Astrocyte (in vitro differentiated cells and primary cell): ENCODE measurements at regions not wholly inside any gene's neighbourhood (a gene's known extent, or its start where the extent isn't known, plus 50 kb on each side); places are given as distances from the start of the nearest gene placed in this dataset.

Source experiments
- DNase-seq: peaks from one replicate; pipeline ENCODE4 v3.0.0-alpha.2; 2010; ENCODE audit warnings: low read depth
- FAIRE-seq: peaks from 2 replicates; lab custom pipeline; 2011; peaks lifted over from hg19 to GRCh38; lab: Jason Lieb, UNC
- H2AFZ ChIP-seq: 2 replicates; pipeline ENCODE4 v1.6.0; 2012; ENCODE audit warnings: low read depth, low read length, inconsistent platforms
- H3K27ac ChIP-seq: 2 replicates; pipeline ENCODE4 v1.5.1; 2011; ENCODE audit warnings: low read depth, low read length, inconsistent platforms
- H3K27me3 ChIP-seq: 2 replicates; pipeline ENCODE4 v1.6.0; 2011; ENCODE audit warnings: low read length, inconsistent platforms; ENCODE audit not compliant: insufficient read depth
- H3K36me3 ChIP-seq: 2 replicates; pipeline ENCODE4 v1.5.1; 2011; ENCODE audit warnings: low read length, inconsistent platforms; ENCODE audit not compliant: insufficient read depth
- H3K4me1 ChIP-seq: 2 replicates; pipeline ENCODE4 v1.5.1; 2011; ENCODE audit warnings: low read length, inconsistent platforms; ENCODE audit not compliant: insufficient read depth
- H3K4me2 ChIP-seq: 2 replicates; pipeline ENCODE4 v1.6.0; 2012; ENCODE audit warnings: low read length, inconsistent platforms
- H3K4me3 ChIP-seq: 2 replicates; pipeline ENCODE4 v1.5.1; 2011; ENCODE audit warnings: low read depth, mild to moderate bottlenecking, low read length, inconsistent platforms; ENCODE audit not compliant: insufficient read depth
- H3K79me2 ChIP-seq: 2 replicates; pipeline ENCODE4 v1.6.0; 2012; ENCODE audit warnings: mild to moderate bottlenecking, low read length, inconsistent platforms; ENCODE audit not compliant: insufficient read depth
- H3K9ac ChIP-seq: 2 replicates; pipeline ENCODE4 v1.6.0; 2012; ENCODE audit warnings: mild to moderate bottlenecking, low read length, inconsistent platforms
- H3K9me3 ChIP-seq: 2 replicates; pipeline ENCODE4 v1.5.1; 2012; ENCODE audit warnings: low read depth, mild to moderate bottlenecking, low read length, inconsistent platforms; ENCODE audit not compliant: insufficient read depth
- H4K20me1 ChIP-seq: 2 replicates; pipeline ENCODE4 v1.6.0; 2012; ENCODE audit warnings: low read length, inconsistent platforms; ENCODE audit not compliant: insufficient read depth
- H3K27ac Mint-ChIP-seq: one replicate; pipeline ENCODE4 v1.8.0; 2021; ENCODE audit warnings: mild to moderate bottlenecking, mixed read lengths; ENCODE audit not compliant: unreplicated experiment
- H3K27me3 Mint-ChIP-seq: one replicate; pipeline ENCODE4 v1.8.0; 2021; ENCODE audit warnings: low read depth, mixed read lengths; ENCODE audit not compliant: unreplicated experiment
- H3K36me3 Mint-ChIP-seq: one replicate; pipeline ENCODE4 v1.8.0; 2021; ENCODE audit warnings: low read depth, mixed read lengths; ENCODE audit not compliant: unreplicated experiment
- H3K4me1 Mint-ChIP-seq: one replicate; pipeline ENCODE4 v1.8.0; 2021; ENCODE audit warnings: low read depth, mixed read lengths; ENCODE audit not compliant: unreplicated experiment
- H3K4me3 Mint-ChIP-seq: one replicate; pipeline ENCODE4 v1.8.0; 2021; ENCODE audit warnings: mild to moderate bottlenecking, moderate library complexity, mixed read lengths; ENCODE audit not compliant: unreplicated experiment
- H3K9me3 Mint-ChIP-seq: one replicate; pipeline ENCODE4 v1.8.0; 2021; ENCODE audit warnings: mild to moderate bottlenecking, mixed read lengths; ENCODE audit not compliant: unreplicated experiment
- EZH2 ChIP-seq: IDR thresholded peaks from 2 replicates; pipeline ENCODE4 v1.6.1; 2012; ENCODE audit warnings: mild to moderate bottlenecking, low read length, inconsistent platforms; ENCODE audit not compliant: insufficient read depth
- TF ChIP-seq, protein P1 (sequence below): IDR thresholded peaks from 2 replicates; pipeline ENCODE4 v1.5.1; 2011; ENCODE audit warnings: low read depth, mild to moderate bottlenecking, inconsistent platforms, low read length, moderate library complexity; ENCODE audit not compliant: insufficient read depth

DNA sequence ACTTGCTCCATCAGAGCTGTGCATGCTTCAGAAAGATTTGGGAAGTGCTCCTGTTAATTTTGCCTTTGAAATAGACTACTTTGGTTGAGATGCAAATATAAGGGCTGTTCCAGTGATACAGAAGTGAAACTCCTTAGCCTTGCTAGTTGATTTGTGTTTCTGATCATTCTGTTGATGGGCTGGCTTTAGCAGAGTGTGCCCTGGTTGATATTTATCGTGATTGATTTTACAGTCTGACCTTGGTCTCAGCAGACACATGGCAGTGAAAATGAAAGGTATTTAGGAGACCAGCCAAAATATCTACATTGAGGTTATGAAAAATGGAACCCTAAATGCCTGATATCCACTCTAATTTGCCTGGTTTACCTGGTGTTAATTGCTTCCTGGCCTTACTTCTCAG is 122.1 kb upstream of the CEP162 start:
- no peaks in the 10 kb centered on the region for H3K36me3 Mint-ChIP-seq
- H3K9ac ChIP-seq = no peak overlapping the region
- H3K4me3 ChIP-seq = no peak overlapping the region
- peaks cover 4% of the 10 kb centered on the region for H3K27me3 Mint-ChIP-seq
- H3K79me2 ChIP-seq = no peaks in the 10 kb centered on the region
- no peaks in the 10 kb centered on the region for H3K4me1 Mint-ChIP-seq
- no peak overlapping the region for H3K4me3 Mint-ChIP-seq
- no peak for FAIRE-seq
- H3K27ac Mint-ChIP-seq = no peak overlapping the region
- no peak overlapping the region for H2AFZ ChIP-seq
- TF ChIP-seq EZH2 = no peak
- TF ChIP-seq, protein P1, sequence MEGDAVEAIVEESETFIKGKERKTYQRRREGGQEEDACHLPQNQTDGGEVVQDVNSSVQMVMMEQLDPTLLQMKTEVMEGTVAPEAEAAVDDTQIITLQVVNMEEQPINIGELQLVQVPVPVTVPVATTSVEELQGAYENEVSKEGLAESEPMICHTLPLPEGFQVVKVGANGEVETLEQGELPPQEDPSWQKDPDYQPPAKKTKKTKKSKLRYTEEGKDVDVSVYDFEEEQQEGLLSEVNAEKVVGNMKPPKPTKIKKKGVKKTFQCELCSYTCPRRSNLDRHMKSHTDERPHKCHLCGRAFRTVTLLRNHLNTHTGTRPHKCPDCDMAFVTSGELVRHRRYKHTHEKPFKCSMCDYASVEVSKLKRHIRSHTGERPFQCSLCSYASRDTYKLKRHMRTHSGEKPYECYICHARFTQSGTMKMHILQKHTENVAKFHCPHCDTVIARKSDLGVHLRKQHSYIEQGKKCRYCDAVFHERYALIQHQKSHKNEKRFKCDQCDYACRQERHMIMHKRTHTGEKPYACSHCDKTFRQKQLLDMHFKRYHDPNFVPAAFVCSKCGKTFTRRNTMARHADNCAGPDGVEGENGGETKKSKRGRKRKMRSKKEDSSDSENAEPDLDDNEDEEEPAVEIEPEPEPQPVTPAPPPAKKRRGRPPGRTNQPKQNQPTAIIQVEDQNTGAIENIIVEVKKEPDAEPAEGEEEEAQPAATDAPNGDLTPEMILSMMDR = no peak
- no peaks in the 10 kb centered on the region for H3K9me3 Mint-ChIP-seq
- no peaks in the 10 kb centered on the region for H3K27me3 ChIP-seq
- no peaks in the 10 kb centered on the region for H3K9me3 ChIP-seq
- no peaks in the 10 kb centered on the region for H4K20me1 ChIP-seq
- H3K4me2 ChIP-seq = no peak overlapping the region
- no peaks in the 10 kb centered on the region for H3K36me3 ChIP-seq
- DNase-seq = no peak
- no peaks in the 10 kb centered on the region for H3K4me1 ChIP-seq
- no peak overlapping the region for H3K27ac ChIP-seq

DNA sequence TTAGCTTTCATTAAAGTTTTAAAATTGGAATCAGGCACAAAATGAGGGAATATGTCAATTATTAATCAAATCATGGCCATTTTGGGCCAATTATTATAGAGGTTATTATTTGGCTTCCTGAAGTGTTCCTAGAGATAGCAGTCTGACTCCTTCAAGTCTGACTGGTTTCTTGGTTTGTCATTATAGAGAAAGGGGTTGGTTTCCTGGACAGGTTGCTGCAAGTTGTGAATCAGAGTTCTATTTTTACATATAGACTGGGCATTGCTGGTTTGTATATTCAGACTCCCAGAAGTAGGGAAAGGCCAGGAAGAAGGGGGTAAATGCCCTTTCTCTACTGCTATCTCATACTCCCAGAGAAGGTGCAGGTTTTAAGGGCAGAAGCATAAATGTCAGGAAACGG is 121.4 kb upstream of the CEP162 start:
- no peaks in the 10 kb centered on the region for H3K4me1 Mint-ChIP-seq
- Histone ChIP-seq H3K4me2 (no peak overlapping the region), H3K36me3 (no peaks in the 10 kb centered on the region), H3K9ac (no peak overlapping the region), H3K27me3 (no peaks in the 10 kb centered on the region), H2AFZ (no peak overlapping the region), H3K79me2 (no peaks in the 10 kb centered on the region), H3K27ac (no peak overlapping the region), H3K4me1 (no peaks in the 10 kb centered on the region), H4K20me1 (no peaks in the 10 kb centered on the region), H3K4me3 (no peak overlapping the region), H3K9me3 (no peaks in the 10 kb centered on the region)
- peaks cover 2% of the 10 kb centered on the region for H3K9me3 Mint-ChIP-seq
- no peak for FAIRE-seq
- H3K4me3 Mint-ChIP-seq = no peak overlapping the region
- peaks cover 4% of the 10 kb centered on the region for H3K27me3 Mint-ChIP-seq
- no peaks in the 10 kb centered on the region for H3K36me3 Mint-ChIP-seq
- DNase-seq = no peak
- TF ChIP-seq, protein P1 = no peak
- TF ChIP-seq EZH2 = no peak
- no peak overlapping the region for H3K27ac Mint-ChIP-seq

DNA sequence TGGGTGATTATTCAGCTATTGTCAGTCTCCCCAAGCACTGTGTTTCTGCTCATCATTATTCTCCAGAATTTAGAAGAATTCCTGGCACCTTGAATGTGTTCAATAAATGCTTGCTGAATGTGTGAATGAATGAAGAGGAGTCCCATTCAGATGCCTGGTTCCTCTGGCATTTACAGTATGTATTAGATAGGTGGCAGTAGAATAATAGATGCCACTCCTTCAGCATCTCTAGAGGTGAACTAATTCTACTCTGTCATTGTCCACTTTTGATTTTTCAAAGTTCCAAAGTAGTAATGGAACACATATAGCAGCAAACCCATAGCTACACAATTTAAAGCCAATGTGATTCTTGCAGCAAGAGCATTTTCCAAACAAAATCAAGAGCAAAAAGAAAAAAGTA is 118.9 kb upstream of the CEP162 start:
- H3K4me2 ChIP-seq = no peak overlapping the region
- no peak for FAIRE-seq
- no peaks in the 10 kb centered on the region for H3K9me3 ChIP-seq
- Mint-ChIP-seq H3K27ac (no peak overlapping the region), H3K9me3 (peaks cover 3% of the 10 kb centered on the region), H3K4me1 (no peaks in the 10 kb centered on the region), H3K36me3 (no peaks in the 10 kb centered on the region), H3K27me3 (peaks cover 4% of the 10 kb centered on the region), H3K4me3 (no peak overlapping the region)
- H2AFZ ChIP-seq = no peak overlapping the region
- no peaks in the 10 kb centered on the region for H3K4me1 ChIP-seq
- no peak overlapping the region for H3K27ac ChIP-seq
- no peaks in the 10 kb centered on the region for H3K36me3 ChIP-seq
- DNase-seq = no peak
- TF ChIP-seq, protein P1 = peak; percentile 5
- TF ChIP-seq EZH2 = no peak
- no peaks in the 10 kb centered on the region for H3K79me2 ChIP-seq
- no peak overlapping the region for H3K4me3 ChIP-seq
- H4K20me1 ChIP-seq = no peaks in the 10 kb centered on the region
- no peaks in the 10 kb centered on the region for H3K27me3 ChIP-seq
- H3K9ac ChIP-seq = no peak overlapping the region
